K562 (cell line): ENCODE measurements at regions not wholly inside any gene's neighbourhood (a gene's known extent, or its start where the extent isn't known, plus 50 kb on each side); places are given as distances from the start of the nearest gene placed in this dataset.

ENCODE experiments used
- ATAC-seq: fragments of 200-7000 bp; cut with Tn5 transposase; 3 replicates; pipeline ENCODE4 v1.9.1; 2020; ENCODE audit warnings: moderate library complexity
- BruUV-seq: library from RNA; stranded (reverse); fragments of 400-500 nt; replicated peaks from 2 replicates; lab custom pipeline; 2021; lab: Mats Ljungman, UMichigan
- CTCF ChIA-PET: fragments of 300-600 bp; formaldehyde crosslinking; extraction: SDS; loops from one replicate; lab custom pipeline; 2021; ENCODE audit warnings: low intra/inter-chr PET ratio; lab: Yijun Ruan, JAX
- POLR2A ChIA-PET: fragments of 300-600, 350-650 bp; sonication (Branson Sonifier 250); formaldehyde crosslinking; extraction: SDS; loops from one replicate; lab custom pipeline; 2021; ENCODE audit warnings: antibody characterized with exemption, inconsistent platforms; lab: Yijun Ruan, JAX
- DNase-seq, 4 experiments: peaks; one replicate each; pipeline versions ENCODE4 v3.0.0 to v3.0.0-alpha.2; 2011 to 2018; ENCODE audit warnings: low spot score in 3 of 4, mixed read lengths in 3 of 4; ENCODE audit errors: extremely low read depth in 1 of 4
- FAIRE-seq: peaks from 2 replicates; lab custom pipeline; 2011; peaks lifted over from hg19 to GRCh38; lab: Jason Lieb, UNC
- H2AFZ ChIP-seq: 2 replicates; pipeline ENCODE4 v1.6.0; 2011; ENCODE audit warnings: low read depth, low read length, control low read depth, inconsistent platforms
- H3K27ac ChIP-seq: fragments of 200-600 bp; 3 replicates; pipeline ENCODE4 v1.8.0; 2011; ENCODE audit warnings: low read depth, mild to moderate bottlenecking, control low read depth, inconsistent platforms, low read length, moderate library complexity, mixed read lengths; ENCODE audit errors: extremely low read depth
- H3K27me3 ChIP-seq, 2 experiments: fragments of 300-600 bp in 1 of 2; 2 replicates in 1 of 2; 3 replicates in 1 of 2; pipeline versions ENCODE4 v1.6.0 to v1.8.0; 2011; ENCODE audit warnings: inconsistent platforms in 2 of 2, low read length in 2 of 2, mild to moderate bottlenecking in 1 of 2, mixed read lengths in 1 of 2, moderate library complexity in 1 of 2; ENCODE audit not compliant: control insufficient read depth in 2 of 2, insufficient read depth in 2 of 2
- H3K36me3 ChIP-seq: fragments of 300-600 bp; 3 replicates; pipeline ENCODE4 v1.8.0; 2011; ENCODE audit warnings: mild to moderate bottlenecking, low read length, inconsistent platforms; ENCODE audit not compliant: control insufficient read depth, insufficient read depth
- H3K4me1 ChIP-seq, 2 experiments: fragments of 200-600 bp in 1 of 2; replicated peaks in 1 of 2; 2 replicates in 1 of 2; 3 replicates in 1 of 2; pipeline versions ENCODE4 v1.5.1 to v1.8.0; 2011; ENCODE audit warnings: inconsistent platforms in 2 of 2, low read length in 2 of 2, mild to moderate bottlenecking in 1 of 2, mixed read lengths in 1 of 2, moderate library complexity in 1 of 2; ENCODE audit not compliant: control insufficient read depth in 2 of 2, insufficient read depth in 2 of 2
- H3K4me2 ChIP-seq: 2 replicates; pipeline ENCODE4 v1.6.1; 2011; ENCODE audit warnings: low read length, control low read depth, inconsistent platforms, mixed read lengths; ENCODE audit not compliant: insufficient read depth
- H3K4me3 ChIP-seq: fragments of 200-600 bp; sonication (generic), shearing (Covaris generic); 2 replicates; pipeline ENCODE4 v1.5.1; 2016; ENCODE audit warnings: control low read depth, inconsistent platforms
- H3K79me2 ChIP-seq: fragments of 200-600 bp; 3 replicates; pipeline ENCODE4 v1.8.0; 2011; ENCODE audit warnings: low read length, inconsistent platforms; ENCODE audit not compliant: control insufficient read depth, insufficient read depth
- H3K9ac ChIP-seq, 2 experiments: 2 replicates each; pipeline versions ENCODE4 v1.6.0 to v1.6.1; 2011; ENCODE audit warnings: low read depth in 2 of 2, low read length in 2 of 2, control low read depth in 1 of 2, inconsistent platforms in 1 of 2, mild to moderate bottlenecking in 1 of 2, mixed read lengths in 1 of 2; ENCODE audit not compliant: insufficient read depth in 1 of 2
- H3K9me1 ChIP-seq: one replicate; pipeline ENCODE4 v1.6.0; 2011; ENCODE audit warnings: inconsistent platforms, mild to moderate bottlenecking, low read length, moderate library complexity; ENCODE audit not compliant: control insufficient read depth, insufficient read depth
- H3K9me3 ChIP-seq: replicated peaks from 2 replicates; pipeline ENCODE4 v1.5.1; 2011; ENCODE audit warnings: low read depth, low read length, inconsistent platforms; ENCODE audit not compliant: control insufficient read depth, insufficient read depth
- H4K20me1 ChIP-seq: replicated peaks from 2 replicates; pipeline ENCODE4 v1.6.1; 2011; ENCODE audit warnings: low read length, inconsistent platforms, mixed read lengths; ENCODE audit not compliant: control insufficient read depth, insufficient read depth
- CAMTA2 ChIP-seq: fragments of 250-450 bp; sonication (Bioruptor Pico); conservative IDR thresholded peaks from 2 replicates; pipeline ENCODE4 v1.5.1; 2022
- CBFA2T3 ChIP-seq: fragments of 450-650 bp; IDR thresholded peaks from 2 replicates; pipeline ENCODE4 v1.6.1; 2017
- CBX5 ChIP-seq: IDR thresholded peaks from 2 replicates; pipeline ENCODE4 v1.6.1; 2014; ENCODE audit warnings: low read depth, borderline replicate concordance
- KLF1 ChIP-seq: fragments of 450-650 bp; IDR thresholded peaks from 2 replicates; pipeline ENCODE4 v1.6.1; 2016; ENCODE audit warnings: missing genetic modification characterization, missing compliant biosample characterization
- SMARCA5 ChIP-seq: fragments of 450-650 bp; IDR thresholded peaks from 2 replicates; pipeline ENCODE4 v1.6.1; 2016
- SP2 ChIP-seq: IDR thresholded peaks from 2 replicates; pipeline ENCODE4 v1.6.1; 2011; ENCODE audit warnings: mild to moderate bottlenecking, low read depth, low read length, moderate library complexity; ENCODE audit not compliant: poor library complexity, severe bottlenecking; ENCODE audit errors: extremely low read depth
- ZNF140 ChIP-seq: fragments of 250-450 bp; sonication (Bioruptor Pico); IDR thresholded peaks from 2 replicates; pipeline ENCODE4 v1.8.0; 2021; ENCODE audit warnings: moderate library complexity, mild to moderate bottlenecking, inconsistent platforms
- ZNF232 ChIP-seq: sonication (generic); formaldehyde crosslinking; IDR thresholded peaks from 2 replicates; pipeline ENCODE4 v1.8.0; 2022; ENCODE audit warnings: mild to moderate bottlenecking, missing genetic modification reagents
- ZNF717 ChIP-seq: fragments of 250-450 bp; sonication (Bioruptor Pico); IDR thresholded peaks from 2 replicates; pipeline ENCODE4 v1.5.0; 2021
- ZNF766 ChIP-seq: fragments of 200-800 bp; sonication (Bioruptor generic); conservative IDR thresholded peaks from 2 replicates; pipeline ENCODE4 v1.6.1; 2016; ENCODE audit warnings: missing genetic modification characterization, missing compliant biosample characterization
- ZNF785 ChIP-seq: fragments of 250-450 bp; sonication (Bioruptor Pico); IDR thresholded peaks from 2 replicates; pipeline ENCODE4 v1.4.0; 2020; ENCODE audit warnings: mild to moderate bottlenecking
- in situ Hi-C: fragments of 300-500 bp; cut with MboI; formaldehyde crosslinking; loops from 4 replicates; pipeline ENCODE4 v1.15.0; 2018; ENCODE audit warnings: inconsistent platforms, mixed read lengths
- intact Hi-C: fragments of 100-400 bp; cut with micrococcal nuclease; formaldehyde crosslinking; loops from 2 replicates; pipeline ENCODE4 v1.14.2; 2022
- TF ChIP-seq, protein P1 (sequence below): sonication (generic); formaldehyde crosslinking; IDR thresholded peaks from 2 replicates; pipeline ENCODE4 v1.8.0; 2022; ENCODE audit warnings: mild to moderate bottlenecking, missing genetic modification reagents, borderline replicate concordance
- TF ChIP-seq, protein P2 (sequence below): fragments of 450-650 bp; IDR thresholded peaks from one replicate; pipeline ENCODE4 v1.6.1; 2018; ENCODE audit warnings: mild to moderate bottlenecking, moderate library complexity; ENCODE audit not compliant: partially characterized antibody

DNA sequence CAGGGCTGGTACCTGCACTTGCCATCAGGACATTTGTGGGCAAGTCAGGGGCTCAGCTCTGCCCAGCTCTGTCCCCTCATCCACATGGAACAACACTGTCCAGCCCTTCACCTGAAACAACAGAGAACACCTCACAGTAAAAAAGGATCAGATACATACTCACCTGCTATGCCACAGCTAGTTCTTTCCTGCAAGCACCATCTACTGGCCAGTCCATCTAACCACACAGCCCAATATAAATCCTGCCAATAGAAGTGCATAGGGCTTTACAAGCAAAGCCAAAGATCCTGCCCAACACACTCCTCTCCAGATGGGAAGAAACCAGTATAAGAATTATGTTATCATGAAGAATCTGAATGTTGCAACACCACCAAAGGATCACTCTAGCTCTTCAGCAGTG lies 52.2 kb upstream of the GALNT13 start:
- FAIRE-seq: no peak
- H3K4me2 ChIP-seq: no peak overlapping the region

More for the DNA sequence above, 52.2 kb upstream of the GALNT13 start:
- Histone ChIP-seq H3K4me1 (no peaks in the 10 kb centered on the region), H3K36me3 (no peaks in the 10 kb centered on the region), H3K9ac (no peak overlapping the region), H2AFZ (no peak overlapping the region), H3K27ac (no peak overlapping the region), H3K9me3 (no peaks in the 10 kb centered on the region), H3K79me2 (no peaks in the 10 kb centered on the region), H3K4me3 (no peak overlapping the region), H3K27me3 (no peaks in the 10 kb centered on the region), H4K20me1 (no peaks in the 10 kb centered on the region), H3K9me1 (no peaks in the 10 kb centered on the region)
- POLR2A ChIA-PET: no interaction called here
- in situ Hi-C loops: no loop called here
- CTCF ChIA-PET: no interaction called here
- DNase-seq (no peak), ATAC-seq (no peak)
- TF ChIP-seq SMARCA5 (no peak), ZNF766 (CRISPR knock-in tag) (no peak), ZNF717 (no peak), ZNF232 (CRISPR knock-in tag) (no peak), ZNF785 (CRISPR knock-in tag) (no peak), KLF1 (tag) (no peak), CAMTA2 (CRISPR knock-in tag) (no peak), ZNF140 (CRISPR knock-in tag) (no peak), SP2 (no peak), CBX5 (no peak), CBFA2T3 (no peak)
- TF ChIP-seq, protein P1, sequence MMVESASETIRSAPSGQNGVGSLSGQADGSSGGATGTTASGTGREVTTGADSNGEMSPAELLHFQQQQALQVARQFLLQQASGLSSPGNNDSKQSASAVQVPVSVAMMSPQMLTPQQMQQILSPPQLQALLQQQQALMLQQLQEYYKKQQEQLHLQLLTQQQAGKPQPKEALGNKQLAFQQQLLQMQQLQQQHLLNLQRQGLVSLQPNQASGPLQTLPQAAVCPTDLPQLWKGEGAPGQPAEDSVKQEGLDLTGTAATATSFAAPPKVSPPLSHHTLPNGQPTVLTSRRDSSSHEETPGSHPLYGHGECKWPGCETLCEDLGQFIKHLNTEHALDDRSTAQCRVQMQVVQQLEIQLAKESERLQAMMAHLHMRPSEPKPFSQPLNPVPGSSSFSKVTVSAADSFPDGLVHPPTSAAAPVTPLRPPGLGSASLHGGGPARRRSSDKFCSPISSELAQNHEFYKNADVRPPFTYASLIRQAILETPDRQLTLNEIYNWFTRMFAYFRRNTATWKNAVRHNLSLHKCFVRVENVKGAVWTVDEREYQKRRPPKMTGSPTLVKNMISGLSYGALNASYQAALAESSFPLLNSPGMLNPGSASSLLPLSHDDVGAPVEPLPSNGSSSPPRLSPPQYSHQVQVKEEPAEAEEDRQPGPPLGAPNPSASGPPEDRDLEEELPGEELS: no peak
- TF ChIP-seq, protein P2, sequence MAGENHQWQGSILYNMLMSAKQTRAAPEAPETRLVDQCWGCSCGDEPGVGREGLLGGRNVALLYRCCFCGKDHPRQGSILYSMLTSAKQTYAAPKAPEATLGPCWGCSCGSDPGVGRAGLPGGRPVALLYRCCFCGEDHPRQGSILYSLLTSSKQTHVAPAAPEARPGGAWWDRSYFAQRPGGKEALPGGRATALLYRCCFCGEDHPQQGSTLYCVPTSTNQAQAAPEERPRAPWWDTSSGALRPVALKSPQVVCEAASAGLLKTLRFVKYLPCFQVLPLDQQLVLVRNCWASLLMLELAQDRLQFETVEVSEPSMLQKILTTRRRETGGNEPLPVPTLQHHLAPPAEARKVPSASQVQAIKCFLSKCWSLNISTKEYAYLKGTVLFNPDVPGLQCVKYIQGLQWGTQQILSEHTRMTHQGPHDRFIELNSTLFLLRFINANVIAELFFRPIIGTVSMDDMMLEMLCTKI: no peak
- TF ChIP-seq, all 486 proteins: peak for 0
- no TSS peak for BruUV-seq
- intact Hi-C loops: no loop called here
